Endothelial cell (in vitro differentiated cells): ENCODE measurements at regions not wholly inside any gene's neighbourhood (a gene's known extent, or its start where the extent isn't known, plus 50 kb on each side); places are given as distances from the start of the nearest gene placed in this dataset.

Experiments
- DNase-seq: peaks from one replicate; pipeline ENCODE4 v3.0.0; 2021; ENCODE audit warnings: low spot score
- H3K27ac Mint-ChIP-seq: one replicate; pipeline ENCODE4 v1.8.0; 2021; ENCODE audit warnings: mixed read lengths, inconsistent platforms; ENCODE audit not compliant: unreplicated experiment
- H3K27me3 Mint-ChIP-seq: one replicate; pipeline ENCODE4 v1.8.0; 2021; ENCODE audit warnings: mild to moderate bottlenecking, moderate library complexity, mixed read lengths, inconsistent platforms; ENCODE audit not compliant: unreplicated experiment
- H3K36me3 Mint-ChIP-seq: one replicate; pipeline ENCODE4 v1.8.0; 2021; ENCODE audit warnings: mild to moderate bottlenecking, low read depth, mixed read lengths, inconsistent platforms; ENCODE audit not compliant: unreplicated experiment
- H3K4me1 Mint-ChIP-seq: one replicate; pipeline ENCODE4 v1.8.0; 2021; ENCODE audit warnings: mild to moderate bottlenecking, mixed read lengths, inconsistent platforms; ENCODE audit not compliant: unreplicated experiment
- H3K4me3 Mint-ChIP-seq: one replicate; pipeline ENCODE4 v1.8.0; 2021; ENCODE audit warnings: mild to moderate bottlenecking, mixed read lengths, inconsistent platforms; ENCODE audit not compliant: unreplicated experiment
- H3K9me3 Mint-ChIP-seq: one replicate; pipeline ENCODE4 v1.8.0; 2021; ENCODE audit warnings: mixed read lengths, inconsistent platforms; ENCODE audit not compliant: unreplicated experiment
- TF ChIP-seq, protein P1 (sequence below): fragments of 200-600 bp; sonication (generic); IDR thresholded peaks from one replicate; pipeline ENCODE4 v1.5.0; 2021; ENCODE audit warnings: antibody characterized with exemption; ENCODE audit not compliant: unreplicated experiment

DNA sequence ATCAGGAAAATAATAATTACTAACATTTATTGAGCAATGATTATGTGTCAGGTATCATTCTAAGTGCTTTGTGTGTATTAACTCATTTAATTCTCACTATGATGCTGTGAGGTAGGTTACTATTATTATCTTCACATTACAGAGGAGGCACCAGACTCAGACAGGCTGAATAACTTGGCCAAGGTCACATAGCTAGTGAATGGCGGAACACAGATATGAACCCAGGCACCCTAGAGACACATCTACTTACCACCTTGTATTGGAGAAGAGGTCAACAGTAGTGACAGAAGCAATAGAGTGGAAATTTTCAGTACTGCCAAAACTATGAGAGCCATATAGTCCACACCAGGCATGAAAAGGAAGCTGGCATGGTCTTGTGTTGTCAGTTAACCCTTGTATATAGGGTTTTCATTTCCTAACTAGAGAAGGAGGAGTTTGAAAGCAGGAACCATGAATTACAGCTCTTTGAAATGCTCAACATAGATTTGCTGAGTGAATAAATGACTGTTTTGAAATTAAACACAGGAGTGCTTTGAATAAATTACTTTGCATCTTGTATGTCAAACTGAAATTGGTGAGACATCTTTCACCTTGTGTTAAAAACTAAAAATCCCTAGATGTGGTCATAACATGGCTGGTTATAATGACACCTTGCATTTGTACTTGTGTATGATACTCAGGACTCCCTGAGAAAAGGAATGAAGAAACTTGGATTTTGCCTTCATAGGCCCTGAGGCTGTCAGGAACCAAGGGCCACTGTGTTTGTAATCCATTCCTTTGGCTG, 71.8 kb downstream of the RTL9 start:
- Mint-ChIP-seq H3K27me3 (no peaks in the 10 kb centered on the region), H3K4me3 (no peak overlapping the region), H3K36me3 (no peaks in the 10 kb centered on the region), H3K9me3 (no peaks in the 10 kb centered on the region), H3K4me1 (no peaks in the 10 kb centered on the region), H3K27ac (no peak overlapping the region)
- TF ChIP-seq, protein P1, sequence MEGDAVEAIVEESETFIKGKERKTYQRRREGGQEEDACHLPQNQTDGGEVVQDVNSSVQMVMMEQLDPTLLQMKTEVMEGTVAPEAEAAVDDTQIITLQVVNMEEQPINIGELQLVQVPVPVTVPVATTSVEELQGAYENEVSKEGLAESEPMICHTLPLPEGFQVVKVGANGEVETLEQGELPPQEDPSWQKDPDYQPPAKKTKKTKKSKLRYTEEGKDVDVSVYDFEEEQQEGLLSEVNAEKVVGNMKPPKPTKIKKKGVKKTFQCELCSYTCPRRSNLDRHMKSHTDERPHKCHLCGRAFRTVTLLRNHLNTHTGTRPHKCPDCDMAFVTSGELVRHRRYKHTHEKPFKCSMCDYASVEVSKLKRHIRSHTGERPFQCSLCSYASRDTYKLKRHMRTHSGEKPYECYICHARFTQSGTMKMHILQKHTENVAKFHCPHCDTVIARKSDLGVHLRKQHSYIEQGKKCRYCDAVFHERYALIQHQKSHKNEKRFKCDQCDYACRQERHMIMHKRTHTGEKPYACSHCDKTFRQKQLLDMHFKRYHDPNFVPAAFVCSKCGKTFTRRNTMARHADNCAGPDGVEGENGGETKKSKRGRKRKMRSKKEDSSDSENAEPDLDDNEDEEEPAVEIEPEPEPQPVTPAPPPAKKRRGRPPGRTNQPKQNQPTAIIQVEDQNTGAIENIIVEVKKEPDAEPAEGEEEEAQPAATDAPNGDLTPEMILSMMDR, result no peak
- no peak for DNase-seq

DNA sequence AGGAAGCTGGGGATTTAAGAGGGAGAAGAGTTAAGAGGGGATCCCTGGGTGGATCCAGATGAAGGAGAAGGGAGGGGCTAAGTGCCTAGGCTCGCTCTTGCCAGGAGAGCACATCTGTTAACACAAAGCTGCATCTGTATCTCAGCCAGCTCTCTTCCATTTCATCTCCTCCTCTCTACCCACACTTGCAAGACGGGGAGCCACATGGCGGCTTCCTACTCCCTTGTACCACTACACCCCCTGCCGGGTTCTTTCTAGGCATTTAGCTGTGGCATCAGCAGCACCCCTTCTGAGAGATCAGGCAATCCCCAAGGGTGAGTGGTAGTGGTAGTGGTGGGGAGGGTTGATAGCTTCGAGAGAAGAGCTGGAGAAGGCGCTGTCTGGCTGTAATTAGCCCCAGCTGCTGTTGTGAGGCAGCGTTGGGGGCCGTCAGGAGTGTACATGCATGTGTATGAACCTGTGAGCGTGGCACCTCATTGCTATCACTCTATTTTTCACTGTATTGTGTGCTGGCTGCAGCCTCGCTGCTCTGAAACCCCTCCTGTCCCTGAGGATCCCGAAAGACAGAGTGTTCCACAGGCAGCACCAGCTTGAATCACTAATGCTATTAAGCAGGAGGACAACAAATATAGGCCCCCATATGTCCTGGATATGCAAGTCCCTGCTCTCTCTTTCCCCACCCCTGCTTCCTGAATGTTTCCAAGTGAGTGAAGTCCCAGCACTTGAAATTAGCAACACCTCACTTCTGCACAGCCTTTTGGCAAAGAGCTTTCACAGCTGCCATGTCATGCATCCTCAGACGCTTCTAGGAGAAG, 73.7 kb downstream of the RTL9 start:
- H3K4me1 Mint-ChIP-seq, result no peaks in the 10 kb centered on the region
- TF ChIP-seq, protein P1, result no peak
- H3K4me3 Mint-ChIP-seq, result no peak overlapping the region
- no peaks in the 10 kb centered on the region for H3K36me3 Mint-ChIP-seq
- H3K9me3 Mint-ChIP-seq, result no peaks in the 10 kb centered on the region
- H3K27ac Mint-ChIP-seq, result no peak overlapping the region
- no peak for DNase-seq
- no peaks in the 10 kb centered on the region for H3K27me3 Mint-ChIP-seq

DNA sequence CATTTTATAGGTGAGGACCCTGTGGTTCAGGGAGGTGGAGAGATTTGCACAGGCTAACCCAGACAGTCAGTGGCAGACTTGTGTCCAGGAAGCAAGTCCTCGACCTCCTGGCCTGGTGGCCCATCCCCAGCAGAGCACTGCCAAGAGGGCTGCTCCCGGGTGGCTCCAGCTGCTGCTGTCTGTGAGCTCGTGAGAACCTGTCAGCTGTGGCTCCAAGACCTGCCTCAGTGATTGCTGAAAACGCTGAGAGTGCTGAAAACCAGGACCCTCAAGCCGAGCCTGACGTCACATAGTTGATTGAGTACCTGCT, 74.2 kb downstream of the RTL9 start:
- DNase-seq, result no peak
- H3K36me3 Mint-ChIP-seq, result no peaks in the 10 kb centered on the region
- no peaks in the 10 kb centered on the region for H3K9me3 Mint-ChIP-seq
- H3K27ac Mint-ChIP-seq, result no peak overlapping the region
- H3K27me3 Mint-ChIP-seq, result no peaks in the 10 kb centered on the region
- no peaks in the 10 kb centered on the region for H3K4me1 Mint-ChIP-seq
- TF ChIP-seq, protein P1, result no peak
- no peak overlapping the region for H3K4me3 Mint-ChIP-seq

GRCh38 chrX:110435196-110435595, 76.5 kb downstream of the RTL9 start:
- no peaks in the 10 kb centered on the region for H3K9me3 Mint-ChIP-seq
- H3K4me1 Mint-ChIP-seq, result no peaks in the 10 kb centered on the region
- H3K36me3 Mint-ChIP-seq, result no peaks in the 10 kb centered on the region
- H3K27me3 Mint-ChIP-seq, result no peaks in the 10 kb centered on the region
- no peak overlapping the region for H3K27ac Mint-ChIP-seq
- TF ChIP-seq, protein P1, result no peak
- H3K4me3 Mint-ChIP-seq, result no peak overlapping the region
- no peak for DNase-seq

GRCh38 chrX:110436523-110436922, 77.9 kb downstream of the RTL9 start:
- H3K4me3 Mint-ChIP-seq, result no peak overlapping the region
- H3K36me3 Mint-ChIP-seq, result no peaks in the 10 kb centered on the region
- H3K27me3 Mint-ChIP-seq, result no peaks in the 10 kb centered on the region
- no peaks in the 10 kb centered on the region for H3K4me1 Mint-ChIP-seq
- DNase-seq, result no peak
- no peak overlapping the region for H3K27ac Mint-ChIP-seq
- TF ChIP-seq, protein P1, result no peak
- H3K9me3 Mint-ChIP-seq, result no peaks in the 10 kb centered on the region
